AG09319 (cell line): ENCODE measurements at regions not wholly inside any gene's neighbourhood (a gene's known extent, or its start where the extent isn't known, plus 50 kb on each side); places are given as distances from the start of the nearest gene placed in this dataset.

Experiments used
- DNase-seq: peaks from one replicate; pipeline ENCODE4 v3.0.0-alpha.2; 2010; ENCODE audit warnings: low read depth; ENCODE audit errors: extremely low read depth
- CTCF ChIP-seq: IDR thresholded peaks from 2 replicates; pipeline ENCODE4 v1.5.1; 2011; ENCODE audit warnings: low read depth, mild to moderate bottlenecking, inconsistent platforms, low read length, moderate library complexity

- DNase-seq = no peak
- no peak for TF ChIP-seq CTCF
Measured at GRCh38 chr11:15875943-15876342, 480.4 kb downstream of the SOX6 start.

DNA sequence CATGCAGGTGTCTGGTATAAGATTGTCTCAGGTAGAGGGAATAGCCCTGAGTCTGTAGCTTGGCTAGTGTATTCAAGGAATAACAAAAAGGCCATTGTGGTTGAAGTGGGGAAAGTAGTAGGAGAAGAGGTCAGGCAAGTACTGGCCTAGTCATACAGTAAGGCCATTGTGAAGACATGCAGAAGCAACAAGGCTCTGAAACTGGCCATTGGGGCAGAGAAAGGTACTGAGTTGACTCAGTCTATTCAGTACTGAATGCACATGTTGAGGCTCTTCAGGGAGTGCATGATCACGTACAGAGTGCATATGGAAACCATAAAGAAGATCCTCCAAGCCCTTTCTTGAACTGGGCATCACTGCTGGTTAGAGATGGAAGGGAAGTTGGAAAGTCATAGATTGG lies 477.6 kb downstream of the SOX6 start:
- DNase-seq = no peak
- no peak for TF ChIP-seq CTCF

DNA sequence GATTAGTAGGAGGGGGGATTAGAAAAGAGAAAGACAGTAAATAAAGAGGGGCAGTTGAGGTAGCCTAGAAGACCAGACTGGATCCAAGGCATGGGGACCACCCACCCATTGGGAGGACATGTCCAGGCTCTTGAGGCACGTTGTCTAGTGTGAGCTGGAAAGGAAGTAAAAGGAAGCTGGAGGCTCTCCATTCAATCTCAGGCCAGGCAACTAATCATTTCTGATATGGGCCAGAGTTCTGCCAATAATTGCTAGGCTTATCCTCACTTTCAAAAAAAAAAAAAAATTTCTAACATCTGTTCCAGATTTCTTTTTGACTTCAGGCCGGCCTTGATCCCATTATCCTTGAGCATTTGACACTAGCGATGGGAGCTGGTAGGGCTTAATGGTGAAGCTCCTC lies 476.1 kb downstream of the SOX6 start:
- no peak for DNase-seq
- TF ChIP-seq CTCF = no peak

DNA sequence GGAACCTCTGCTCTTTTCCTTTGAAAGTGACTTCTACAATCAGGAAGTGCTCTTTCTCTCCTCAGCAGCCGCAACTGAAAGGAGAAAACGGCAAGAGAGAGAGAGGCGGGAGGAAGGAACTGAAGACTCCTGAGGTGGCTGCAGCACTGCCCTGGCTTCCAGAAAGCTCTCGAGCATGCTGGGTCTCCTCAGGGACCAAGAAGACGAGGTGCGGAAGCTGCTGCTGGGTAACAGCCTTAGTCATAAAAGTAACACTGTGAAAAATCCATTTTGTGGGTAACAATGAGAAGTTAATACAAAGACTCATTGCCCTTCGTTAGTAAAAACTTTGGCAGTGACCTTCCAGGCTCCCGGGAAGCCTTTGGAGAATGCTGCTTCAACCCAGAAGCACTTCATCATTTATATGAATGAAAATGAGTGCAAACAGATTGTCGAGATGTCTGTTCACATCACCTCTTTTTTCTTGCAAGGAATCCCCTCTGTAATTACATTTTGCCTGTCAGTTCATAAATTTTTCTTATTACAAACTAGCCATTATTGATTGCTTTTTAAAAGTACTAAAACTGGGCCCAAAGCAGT lies 473.4 kb downstream of the SOX6 start:
- no peak for TF ChIP-seq CTCF
- DNase-seq = no peak

- DNase-seq = no peak
- no peak for TF ChIP-seq CTCF
Measured at GRCh38 chr11:15883455-15883920, 472.9 kb downstream of the SOX6 start.

DNA sequence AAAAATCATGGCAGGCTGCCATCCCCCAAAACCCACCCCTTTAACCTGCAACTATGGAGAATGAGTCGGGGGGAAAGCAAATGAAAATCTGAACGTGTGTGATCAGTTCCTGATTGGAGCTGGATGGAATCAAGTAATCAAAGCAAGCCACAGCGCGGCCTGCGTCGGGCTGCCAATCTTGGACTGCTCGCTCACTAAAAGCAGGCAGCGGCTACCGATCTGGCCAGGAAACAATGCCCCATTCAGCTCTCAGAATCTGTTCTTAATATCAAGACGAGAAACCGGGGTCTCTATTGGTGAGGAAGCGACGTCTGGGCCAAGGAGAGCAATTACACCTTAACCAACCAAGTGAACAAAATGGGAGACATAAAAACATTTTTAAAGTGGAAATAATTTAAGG lies 472.2 kb downstream of the SOX6 start:
- DNase-seq = no peak
- no peak for TF ChIP-seq CTCF

GRCh38 chr11:15884777-15885540 lies 471.4 kb downstream of the SOX6 start:
- DNase-seq = no peak
- TF ChIP-seq CTCF = no peak
